A673 (cell line): ENCODE measurements at regions not wholly inside any gene's neighbourhood (a gene's known extent, or its start where the extent isn't known, plus 50 kb on each side); places are given as distances from the start of the nearest gene placed in this dataset.

Experiments used
- BruUV-seq: library from RNA; stranded (reverse); fragments of 400-500 nt; replicated peaks from 2 replicates; lab custom pipeline; 2021; lab: Mats Ljungman, UMichigan
- CTCF ChIA-PET: fragments of 300-600 bp; sonication (Branson Sonifier 250); formaldehyde crosslinking; loops from one replicate; lab custom pipeline; 2022; ENCODE audit warnings: antibody characterized with exemption; lab: Charles Lee
- POLR2A ChIA-PET: fragments of 300-600 bp; sonication (Branson Sonifier 250); formaldehyde crosslinking; loops from one replicate; lab custom pipeline; 2022; ENCODE audit warnings: antibody characterized with exemption; ENCODE audit not compliant: low non-redundant PET; lab: Charles Lee
- DNase-seq: peaks from one replicate; pipeline ENCODE4 v3.0.0-alpha.2; 2015; ENCODE audit warnings: low spot score
- H3K27ac ChIP-seq: fragments of 200-600 bp; sonication (generic); 2 replicates; pipeline ENCODE4 v1.5.1; 2016; ENCODE audit warnings: mixed run types, low read depth, mild to moderate bottlenecking, mixed read lengths, antibody characterized with exemption, low read length; ENCODE audit not compliant: poor library complexity, severe bottlenecking
- H3K27me3 ChIP-seq: fragments of 200-600 bp; sonication (generic); replicated peaks from 2 replicates; pipeline ENCODE4 v1.6.1; 2017; ENCODE audit warnings: mixed run types, low read depth, mild to moderate bottlenecking, mixed read lengths, antibody characterized with exemption, low read length; ENCODE audit not compliant: insufficient read depth, poor library complexity
- H3K36me3 ChIP-seq: fragments of 200-600 bp; sonication (generic); 2 replicates; pipeline ENCODE4 v1.6.1; 2016; ENCODE audit warnings: mixed run types, mild to moderate bottlenecking, mixed read lengths, antibody characterized with exemption, low read length; ENCODE audit not compliant: insufficient read depth, poor library complexity, severe bottlenecking
- H3K4me1 ChIP-seq: fragments of 200-600 bp; sonication (generic); 2 replicates; pipeline ENCODE4 v1.6.1; 2017; ENCODE audit warnings: mixed run types, mild to moderate bottlenecking, mixed read lengths, antibody characterized with exemption, low read length; ENCODE audit not compliant: insufficient read depth, poor library complexity, severe bottlenecking
- H3K4me3 ChIP-seq: fragments of 200-600 bp; sonication (generic); 2 replicates; pipeline ENCODE4 v1.5.1; 2016; ENCODE audit warnings: low read depth, mixed run types, mild to moderate bottlenecking, mixed read lengths, low read length; ENCODE audit not compliant: poor library complexity, severe bottlenecking
- H3K9me3 ChIP-seq: fragments of 200-600 bp; sonication (generic); 2 replicates; pipeline ENCODE4 v1.6.1; 2016; ENCODE audit warnings: mixed run types, low read depth, mild to moderate bottlenecking, mixed read lengths, antibody characterized with exemption, low read length; ENCODE audit not compliant: poor library complexity, severe bottlenecking
- CTCF ChIP-seq: fragments of 300-800, 200-600 bp; sonication (generic); conservative IDR thresholded peaks from 2 replicates; pipeline ENCODE4 v1.5.1; 2017; ENCODE audit warnings: low read depth, mild to moderate bottlenecking, antibody characterized with exemption, low read length, moderate library complexity, mixed read lengths
- EZH2 ChIP-seq: fragments of 200-600 bp; sonication (generic); IDR thresholded peaks from 2 replicates; pipeline ENCODE4 v1.6.1; 2017; ENCODE audit warnings: borderline replicate concordance, low read depth, mild to moderate bottlenecking, mixed read lengths, antibody characterized with exemption, low read length; ENCODE audit not compliant: poor library complexity, severe bottlenecking
- intact Hi-C: fragments of 100-400 bp; cut with micrococcal nuclease; formaldehyde crosslinking; loops from one replicate; pipeline ENCODE4 v1.10.0; 2022; ENCODE audit not compliant: unreplicated experiment

GRCh38 chr14:85437148-85437547 is 92.8 kb upstream of the FLRT2 start:
- no TSS peak for BruUV-seq
- no peak for DNase-seq
- Histone ChIP-seq H3K4me3 (no peak overlapping the region), H3K4me1 (no peaks in the 10 kb centered on the region), H3K27ac (no peak overlapping the region), H3K27me3 (no peaks in the 10 kb centered on the region), H3K36me3 (no peaks in the 10 kb centered on the region), H3K9me3 (no peaks in the 10 kb centered on the region)
- CTCF ChIA-PET: no interaction called here
- POLR2A ChIA-PET: no interaction called here
- TF ChIP-seq EZH2: no peak
- TF ChIP-seq CTCF: no peak
- intact Hi-C loops: no loop called here

DNA sequence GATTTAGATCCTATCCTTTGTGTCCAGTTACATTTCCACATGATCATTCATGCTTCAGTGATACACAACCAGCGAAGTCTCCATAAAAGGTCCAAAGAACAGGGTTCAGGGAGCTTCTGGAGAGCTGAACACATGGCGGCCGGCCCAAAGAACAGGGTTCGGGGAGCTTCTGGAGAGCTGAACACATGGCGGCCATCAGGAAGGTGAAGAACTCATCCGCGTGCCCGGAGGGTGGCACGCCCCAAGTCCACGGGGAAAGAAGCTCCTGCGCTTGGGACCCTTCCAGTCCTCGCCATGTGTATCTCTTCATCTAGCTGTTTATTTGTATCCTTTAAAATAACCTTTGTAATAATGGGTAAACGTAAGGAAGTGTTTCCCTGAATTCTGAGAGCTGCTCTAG is 91.9 kb upstream of the FLRT2 start:
- H3K36me3 ChIP-seq: no peaks in the 10 kb centered on the region
- TF ChIP-seq CTCF: no peak
- no peaks in the 10 kb centered on the region for H3K27me3 ChIP-seq
- ChIA-PET CTCF (no interaction called here), POLR2A (no interaction called here)
- no peaks in the 10 kb centered on the region for H3K9me3 ChIP-seq
- no peaks in the 10 kb centered on the region for H3K4me1 ChIP-seq
- DNase-seq: no peak
- H3K4me3 ChIP-seq: no peak overlapping the region
- intact Hi-C loops: no loop called here
- H3K27ac ChIP-seq: no peak overlapping the region
- no TSS peak for BruUV-seq

- no peak for TF ChIP-seq CTCF
- TF ChIP-seq EZH2: no peak
- H3K4me1 ChIP-seq: no peaks in the 10 kb centered on the region
- no peaks in the 10 kb centered on the region for H3K27me3 ChIP-seq
- intact Hi-C loops: no loop called here
- ChIA-PET POLR2A (no interaction called here), CTCF (no interaction called here)
- no peak overlapping the region for H3K27ac ChIP-seq
- H3K36me3 ChIP-seq: no peaks in the 10 kb centered on the region
- no peak overlapping the region for H3K4me3 ChIP-seq
- H3K9me3 ChIP-seq: no peaks in the 10 kb centered on the region
- no TSS peak for BruUV-seq
- no peak for DNase-seq
These were observed 91.4 kb upstream of the FLRT2 start for GRCh38 chr14:85438481-85438942.
